ENCODE measurements at regions not wholly inside any gene's neighbourhood (a gene's known extent, or its start where the extent isn't known, plus 50 kb on each side); places are given as distances from the start of the nearest gene placed in this dataset.

- CTCF ChIA-PET (ENCODE audit: partially characterized antibody), result no interaction called here
- no peaks in the 10 kb centered on the region for H3K4me1 Mint-ChIP-seq
- intact Hi-C loops (cut with micrococcal nuclease), result no loop called here
- H3K4me3 Mint-ChIP-seq, result no peak overlapping the region
- H3K9me3 Mint-ChIP-seq, result peaks cover 0 to 10% (median under 1%) of the 10 kb centered on the region in 8 donors
- no peak overlapping the region for H3K27ac Mint-ChIP-seq
- H3K36me3 ChIP-seq (ENCODE audit: insufficient read depth, low read length), result no peaks in the 10 kb centered on the region
- no peak overlapping the region for H3K4me3 ChIP-seq (ENCODE audit: low read length in 2 of 2)
- H3K4me1 ChIP-seq (ENCODE audit: insufficient read depth, low read length), result no peaks in the 10 kb centered on the region
- H3K27ac ChIP-seq (ENCODE audit: low read depth, low read length), result no peak overlapping the region
- no peaks in the 10 kb centered on the region for H3K27me3 ChIP-seq (ENCODE audit: insufficient read depth, low read length)
- H3K9me3 ChIP-seq (ENCODE audit: control insufficient read depth in 1 of 2, low read length in 2 of 2), result no peaks in the 10 kb centered on the region
- POLR2A ChIA-PET (ENCODE audit: partially characterized antibody), result no interaction called here
- H3K27me3 Mint-ChIP-seq, result no peaks in the 10 kb centered on the region
- H3K36me3 Mint-ChIP-seq, result no peaks in the 10 kb centered on the region
- DNase-seq, result no peak
Measured at GRCh38 chr5:53826504-53826903, 266.1 kb downstream of the NDUFS4 start.

GRCh38 chr5:53827211-53827651, 266.8 kb downstream of the NDUFS4 start:
- Mint-ChIP-seq H3K36me3 (no peaks in the 10 kb centered on the region), H3K9me3 (peaks cover 0 to 10% (median under 1%) of the 10 kb centered on the region in 8 donors)
- no peak overlapping the region for H3K4me3 ChIP-seq (ENCODE audit: low read length in 2 of 2)

GRCh38 chr5:53831496-53831895, 271.1 kb downstream of the NDUFS4 start:
- ChIA-PET CTCF (ENCODE audit: partially characterized antibody) (no interaction called here), POLR2A (ENCODE audit: partially characterized antibody) (no interaction called here)
- Mint-ChIP-seq H3K27me3 (peaks cover 0 to 1% of the 10 kb centered on the region in 2 donors), H3K27ac (no peak overlapping the region), H3K4me1 (no peaks in the 10 kb centered on the region), H3K36me3 (no peaks in the 10 kb centered on the region), H3K9me3 (peaks cover 0 to 10% (median under 1%) of the 10 kb centered on the region in 8 donors), H3K4me3 (no peak overlapping the region)
- Histone ChIP-seq H3K27ac (ENCODE audit: low read depth, low read length) (no peak overlapping the region), H3K27me3 (ENCODE audit: insufficient read depth, low read length) (no peaks in the 10 kb centered on the region), H3K36me3 (ENCODE audit: insufficient read depth, low read length) (no peaks in the 10 kb centered on the region), H3K4me3 (ENCODE audit: low read length in 2 of 2) (no peak overlapping the region), H3K9me3 (ENCODE audit: control insufficient read depth in 1 of 2, low read length in 2 of 2) (no peaks in the 10 kb centered on the region), H3K4me1 (ENCODE audit: insufficient read depth, low read length) (no peaks in the 10 kb centered on the region)
- no peak for DNase-seq
- intact Hi-C loops (cut with micrococcal nuclease), result no loop called here

More at GRCh38 chr5:53827211-53827651, 266.8 kb downstream of the NDUFS4 start:
- POLR2A ChIA-PET (ENCODE audit: partially characterized antibody), result no interaction called here
- DNase-seq, result no peak
- Mint-ChIP-seq H3K27ac (no peak overlapping the region), H3K4me1 (no peaks in the 10 kb centered on the region), H3K4me3 (no peak overlapping the region), H3K27me3 (no peaks in the 10 kb centered on the region)
- Histone ChIP-seq H3K27ac (ENCODE audit: low read depth, low read length) (no peak overlapping the region), H3K4me1 (ENCODE audit: insufficient read depth, low read length) (no peaks in the 10 kb centered on the region), H3K9me3 (ENCODE audit: control insufficient read depth in 1 of 2, low read length in 2 of 2) (no peaks in the 10 kb centered on the region), H3K27me3 (ENCODE audit: insufficient read depth, low read length) (no peaks in the 10 kb centered on the region), H3K36me3 (ENCODE audit: insufficient read depth, low read length) (no peaks in the 10 kb centered on the region)
- intact Hi-C loops (cut with micrococcal nuclease), result no loop called here
- CTCF ChIA-PET (ENCODE audit: partially characterized antibody), result no interaction called here

All from CD4-positive, alpha-beta memory T cell (primary cell).